ENCODE measurements at regions not wholly inside any gene's neighbourhood (a gene's known extent, or its start where the extent isn't known, plus 50 kb on each side); places are given as distances from the start of the nearest gene placed in this dataset.

DNA sequence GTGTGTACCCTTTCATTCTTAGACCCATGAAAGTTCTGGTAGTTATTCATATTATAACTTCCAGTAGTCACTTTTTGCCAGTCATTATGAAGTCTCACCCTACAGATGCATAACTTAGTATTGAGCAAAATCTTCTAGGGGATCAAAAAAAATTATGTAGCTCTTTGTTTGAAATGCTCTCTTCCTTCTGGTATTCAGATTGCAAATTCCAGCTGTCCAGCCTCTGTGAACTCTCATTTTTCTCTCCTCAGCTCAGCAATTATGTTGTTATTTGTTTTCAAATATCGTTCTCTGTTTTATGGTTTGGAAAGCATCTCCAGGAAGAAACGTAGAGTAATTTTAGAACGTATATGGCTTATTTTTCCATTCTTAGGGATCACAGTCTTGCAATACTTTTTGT, 442.5 kb downstream of the SEMA3D start:
- no peak for TF ChIP-seq CTCF (IDR thresholded peaks at IDR 0.05)
- no peak for TF ChIP-seq ELF1 (IDR thresholded peaks at IDR 0.05)
- no peak for TF ChIP-seq RAD21 (IDR thresholded peaks at IDR 0.05; ENCODE audit: low read length)
- TF ChIP-seq, protein P1, sequence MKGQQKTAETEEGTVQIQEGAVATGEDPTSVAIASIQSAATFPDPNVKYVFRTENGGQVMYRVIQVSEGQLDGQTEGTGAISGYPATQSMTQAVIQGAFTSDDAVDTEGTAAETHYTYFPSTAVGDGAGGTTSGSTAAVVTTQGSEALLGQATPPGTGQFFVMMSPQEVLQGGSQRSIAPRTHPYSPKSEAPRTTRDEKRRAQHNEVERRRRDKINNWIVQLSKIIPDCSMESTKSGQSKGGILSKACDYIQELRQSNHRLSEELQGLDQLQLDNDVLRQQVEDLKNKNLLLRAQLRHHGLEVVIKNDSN (IDR thresholded peaks at IDR 0.05; ENCODE audit: borderline replicate concordance, low read depth) = no peak
- TF ChIP-seq, protein P2, sequence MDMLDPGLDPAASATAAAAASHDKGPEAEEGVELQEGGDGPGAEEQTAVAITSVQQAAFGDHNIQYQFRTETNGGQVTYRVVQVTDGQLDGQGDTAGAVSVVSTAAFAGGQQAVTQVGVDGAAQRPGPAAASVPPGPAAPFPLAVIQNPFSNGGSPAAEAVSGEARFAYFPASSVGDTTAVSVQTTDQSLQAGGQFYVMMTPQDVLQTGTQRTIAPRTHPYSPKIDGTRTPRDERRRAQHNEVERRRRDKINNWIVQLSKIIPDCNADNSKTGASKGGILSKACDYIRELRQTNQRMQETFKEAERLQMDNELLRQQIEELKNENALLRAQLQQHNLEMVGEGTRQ (IDR thresholded peaks at IDR 0.05; ENCODE audit: borderline replicate concordance, low read depth, low read length) = no peak
- TF ChIP-seq RXRA (IDR thresholded peaks at IDR 0.05; ENCODE audit: borderline replicate concordance, low read depth) = no peak
- no peak for TF ChIP-seq RCOR1 (IDR thresholded peaks at IDR 0.05; ENCODE audit: low read length)
- TF ChIP-seq JUND (IDR thresholded peaks at IDR 0.05) = no peak
- no peak for TF ChIP-seq POLR2AphosphoS5 (IDR thresholded peaks at IDR 0.05; ENCODE audit: low read depth, low read length)
- no peak for TF ChIP-seq GATA2 (CRISPR knock-in tag; IDR thresholded peaks at IDR 0.05)
- no peak for TF ChIP-seq MEF2A (IDR thresholded peaks at IDR 0.05; ENCODE audit: borderline replicate concordance, low read depth)
- no peak for TF ChIP-seq EP300 (IDR thresholded peaks at IDR 0.05; ENCODE audit: borderline replicate concordance in 1 of 2, low read depth in 1 of 2, low read length in 1 of 2)
